Esophagus (tissue), 2 donors: ENCODE measurements at regions not wholly inside any gene's neighbourhood (a gene's known extent, or its start where the extent isn't known, plus 50 kb on each side); places are given as distances from the start of the nearest gene placed in this dataset.

Experiments
- H3K27ac ChIP-seq, 2 donors: one replicate each; pipeline ENCODE4 v1.5.1; 2013; ENCODE audit warnings: low read depth in 2 of 2, mild to moderate bottlenecking in 2 of 2, inconsistent platforms in 1 of 2, low read length in 1 of 2, moderate library complexity in 1 of 2
- H3K27me3 ChIP-seq, 2 donors: one replicate each; pipeline ENCODE4 v1.6.1; 2013; ENCODE audit warnings: low read length in 2 of 2, control low read depth in 1 of 2, mild to moderate bottlenecking in 1 of 2; ENCODE audit not compliant: insufficient read depth in 2 of 2, control insufficient read depth in 1 of 2
- H3K36me3 ChIP-seq, 2 donors: one replicate each; pipeline ENCODE4 v1.6.1; 2013; ENCODE audit warnings: low read length in 1 of 2; ENCODE audit not compliant: control insufficient read depth in 2 of 2, insufficient read depth in 2 of 2
- H3K4me1 ChIP-seq, 2 donors: one replicate each; pipeline ENCODE4 v1.6.1; 2013; ENCODE audit warnings: low read length in 1 of 2; ENCODE audit not compliant: control insufficient read depth in 2 of 2, insufficient read depth in 2 of 2
- H3K4me3 ChIP-seq, 2 donors: one replicate each; pipeline ENCODE4 v1.5.1; 2013; ENCODE audit warnings: low read length in 2 of 2, mild to moderate bottlenecking in 2 of 2, low read depth in 1 of 2, moderate library complexity in 1 of 2
- H3K9me3 ChIP-seq, 2 donors: one replicate each; pipeline ENCODE4 v1.6.1; 2013; ENCODE audit warnings: mild to moderate bottlenecking in 2 of 2, low read depth in 1 of 2, low read length in 1 of 2, moderate library complexity in 1 of 2; ENCODE audit not compliant: control insufficient read depth in 2 of 2, insufficient read depth in 1 of 2
- WGBS, 2 donors: extraction: QIAGEN DNeasy Blood & Tissue Kit; methylation state at CpG; one replicate each; pipeline ENCODE4 v1.1.7; 2013; 5-methylcytosine and 5-hydroxymethylcytosine counted together
- donor health status: healthy with polysubstance abuse.
- donor health status: Bipolar disorder and iron deficiency.

DNA sequence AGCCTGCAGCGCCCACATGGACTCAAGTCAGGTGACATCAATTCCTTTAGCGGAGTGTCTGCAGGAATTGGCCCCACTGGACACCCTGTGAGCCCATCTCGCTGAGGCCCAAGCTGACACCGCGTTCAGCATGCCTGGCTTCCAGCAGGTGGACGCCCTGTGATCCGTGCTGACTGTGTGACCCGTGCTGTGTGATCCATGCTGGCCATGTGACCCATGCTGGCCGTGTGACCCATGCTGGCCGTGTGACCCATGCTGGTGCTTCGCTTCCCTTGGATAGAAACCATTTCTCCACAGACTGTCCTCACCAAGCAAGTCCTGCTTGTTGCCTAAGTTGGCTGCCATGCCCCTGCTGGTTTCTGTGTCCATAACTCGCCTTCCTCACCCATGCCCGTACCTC is 392.1 kb downstream of the BRD1 start:
- Histone ChIP-seq H3K4me3 (no peak overlapping the region), H3K36me3 (no peaks in the 10 kb centered on the region), H3K27ac (no peak overlapping the region), H3K27me3 (peaks cover 0 to 2% of the 10 kb centered on the region in 2 donors), H3K4me1 (no peaks in the 10 kb centered on the region), H3K9me3 (peaks cover 0 to 17% of the 10 kb centered on the region in 2 donors)
- 81% methylated on average over 13 of the region's 13 CpGs for WGBS, 2 donors

DNA sequence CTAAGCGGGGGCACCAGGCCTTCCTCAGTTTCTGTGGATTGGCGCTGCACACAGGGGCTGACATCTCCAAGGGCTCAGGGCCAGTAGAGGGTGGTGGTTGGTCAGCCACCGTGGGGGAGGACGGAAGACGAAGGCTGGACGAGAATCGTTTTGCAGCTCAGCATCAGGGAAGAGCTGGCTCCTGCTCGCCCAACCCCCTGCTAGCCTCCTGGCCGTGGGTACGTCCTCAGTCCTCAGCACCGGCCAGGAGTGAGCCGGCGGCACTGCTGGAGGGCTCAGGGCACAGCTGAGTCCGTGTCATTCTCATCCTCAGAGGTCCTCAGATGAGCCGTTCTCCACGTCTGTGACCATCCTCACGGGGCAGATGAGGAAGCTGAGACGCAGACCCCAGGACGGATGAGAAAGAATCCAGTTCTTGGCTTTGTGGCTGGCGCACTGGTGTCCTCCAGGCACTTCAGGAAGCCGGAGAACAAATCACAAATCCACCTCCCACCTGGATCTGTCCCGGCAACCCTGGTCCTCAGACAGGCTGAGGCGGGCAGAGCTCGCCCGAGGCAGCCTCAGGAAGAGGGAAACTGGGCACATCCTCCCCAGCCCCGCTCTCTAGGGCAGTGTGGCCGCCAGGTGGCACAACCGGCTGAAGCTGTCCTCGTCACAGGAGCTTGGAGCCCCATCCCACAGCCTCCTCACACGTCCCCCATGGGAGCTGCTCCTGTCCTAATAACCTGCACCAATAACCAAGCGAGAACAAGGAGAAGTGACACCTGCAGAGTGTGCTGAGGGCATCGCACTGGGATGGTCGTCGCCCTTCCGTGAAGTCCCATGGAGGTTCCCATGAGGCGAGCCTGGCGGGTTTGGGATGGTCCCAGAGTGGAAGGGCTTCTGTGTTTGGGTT is 393.7 kb downstream of the BRD1 start:
- peaks cover 0 to 2% of the 10 kb centered on the region in 2 donors for H3K27me3 ChIP-seq
- no peaks in the 10 kb centered on the region for H3K36me3 ChIP-seq
- no peaks in the 10 kb centered on the region for H3K4me1 ChIP-seq
- H3K9me3 ChIP-seq = peaks cover 0 to 17% of the 10 kb centered on the region in 2 donors
- no peak overlapping the region for H3K27ac ChIP-seq
- 78 to 86% methylated on average over 37 of the region's 37 CpGs for WGBS, 2 donors
- H3K4me3 ChIP-seq = no peak overlapping the region

DNA sequence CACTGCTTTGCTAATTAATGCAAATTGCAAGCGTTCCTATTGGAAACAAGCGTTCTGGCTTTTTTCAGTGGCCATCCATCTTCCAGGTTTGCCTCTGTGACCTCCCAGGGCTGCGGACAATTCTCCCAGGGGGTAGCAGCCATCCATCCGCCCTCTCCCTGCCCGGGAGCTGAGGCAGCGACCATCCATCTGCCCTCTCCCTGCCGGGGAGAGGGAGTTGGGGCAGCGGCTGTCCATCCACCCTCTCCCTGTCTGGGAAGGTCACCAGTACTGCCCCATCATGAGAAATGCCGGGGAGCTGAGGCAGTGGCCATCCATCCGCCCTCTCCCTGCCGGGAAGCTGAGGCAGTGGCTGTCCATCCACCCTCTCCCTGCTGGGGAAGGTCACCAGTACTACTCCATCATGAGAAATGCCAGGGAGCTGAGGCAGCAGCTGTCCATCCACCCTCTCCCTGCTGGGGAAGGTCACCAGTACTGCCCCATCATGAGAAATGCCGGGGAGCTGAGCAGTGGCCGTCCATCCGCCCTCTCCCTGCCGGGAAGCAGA is 394.7 kb downstream of the BRD1 start:
- WGBS, 2 donors = 55 to 57% methylated on average over 11 to 15 of the region's 15 CpGs

DNA sequence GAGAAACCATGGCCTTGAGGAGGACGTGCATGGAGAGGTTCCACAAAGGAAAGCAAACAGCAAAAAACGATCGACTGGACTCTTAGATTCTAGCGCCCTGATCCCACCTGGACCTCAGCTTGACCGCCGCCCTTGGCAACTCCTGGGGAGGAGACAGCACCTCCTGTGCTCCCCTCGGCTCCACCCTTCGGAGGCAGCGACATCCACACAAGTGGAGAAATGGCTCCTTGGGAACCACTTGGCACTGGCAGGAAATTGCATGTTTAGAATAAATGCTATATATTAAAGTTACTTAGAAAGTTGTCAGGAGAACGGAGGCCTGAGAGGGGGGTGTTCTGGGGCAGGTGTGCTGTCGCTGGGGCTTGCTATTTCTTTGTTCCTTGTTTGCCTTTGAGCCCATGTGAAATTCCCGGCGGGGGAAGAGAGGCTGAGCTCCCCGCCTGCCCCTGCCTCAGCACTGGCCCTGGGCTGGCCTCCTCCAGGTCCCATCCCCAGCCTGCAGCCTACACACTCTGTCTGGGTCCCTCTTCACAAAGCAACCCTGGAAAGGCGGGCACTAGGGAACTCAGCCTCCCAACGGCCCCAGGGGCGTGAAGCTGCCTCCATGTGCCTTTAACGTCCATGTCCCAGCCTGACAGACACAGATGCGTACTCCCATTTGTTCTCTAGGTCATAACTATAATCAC is 395.3 kb downstream of the BRD1 start:
- H3K27me3 ChIP-seq = peaks cover 0 to 2% of the 10 kb centered on the region in 2 donors
- H3K4me3 ChIP-seq = no peak overlapping the region
- WGBS, 2 donors = 52 to 56% methylated on average over 19 of the region's 19 CpGs

More for the DNA sequence above, 394.7 kb downstream of the BRD1 start:
- no peak overlapping the region for H3K4me3 ChIP-seq
- H3K27ac ChIP-seq = no peak overlapping the region
- peaks cover 0 to 2% of the 10 kb centered on the region in 2 donors for H3K27me3 ChIP-seq
- no peaks in the 10 kb centered on the region for H3K36me3 ChIP-seq
- H3K9me3 ChIP-seq = peaks cover 0 to 17% of the 10 kb centered on the region in 2 donors
- H3K4me1 ChIP-seq = no peaks in the 10 kb centered on the region

DNA sequence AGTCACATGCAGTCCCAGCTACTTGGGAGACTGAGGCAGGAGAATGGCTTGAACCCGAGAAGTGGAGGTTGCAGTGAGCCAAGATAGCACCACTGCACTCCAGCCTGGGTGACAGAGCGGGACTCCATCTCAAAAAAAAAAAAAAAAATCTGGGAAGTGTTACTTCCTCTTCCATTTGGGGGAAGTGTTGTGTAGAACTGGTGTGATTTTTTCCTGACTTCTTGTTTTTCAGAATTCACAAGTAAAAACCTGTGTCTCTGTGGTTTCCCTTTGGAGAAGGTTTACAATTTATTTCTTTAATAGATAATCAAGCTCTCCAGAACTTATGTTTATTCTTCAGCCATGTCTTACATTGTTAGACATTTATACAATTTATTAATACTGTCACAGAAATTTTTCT is 396.1 kb downstream of the BRD1 start:
- H3K4me1 ChIP-seq = no peaks in the 10 kb centered on the region
- peaks cover 0 to 2% of the 10 kb centered on the region in 2 donors for H3K27me3 ChIP-seq
- H3K4me3 ChIP-seq = no peak overlapping the region
- no peaks in the 10 kb centered on the region for H3K36me3 ChIP-seq
- WGBS, 2 donors = 78 to 82% methylated on average over 2 of the region's 2 CpGs
- no peak overlapping the region for H3K27ac ChIP-seq
- H3K9me3 ChIP-seq = peaks cover 0 to 22% of the 10 kb centered on the region in 2 donors

More for the DNA sequence above, 395.3 kb downstream of the BRD1 start:
- no peaks in the 10 kb centered on the region for H3K36me3 ChIP-seq
- H3K27ac ChIP-seq = no peak overlapping the region
- no peaks in the 10 kb centered on the region for H3K4me1 ChIP-seq
- H3K9me3 ChIP-seq = peaks cover 0 to 18% of the 10 kb centered on the region in 2 donors

DNA sequence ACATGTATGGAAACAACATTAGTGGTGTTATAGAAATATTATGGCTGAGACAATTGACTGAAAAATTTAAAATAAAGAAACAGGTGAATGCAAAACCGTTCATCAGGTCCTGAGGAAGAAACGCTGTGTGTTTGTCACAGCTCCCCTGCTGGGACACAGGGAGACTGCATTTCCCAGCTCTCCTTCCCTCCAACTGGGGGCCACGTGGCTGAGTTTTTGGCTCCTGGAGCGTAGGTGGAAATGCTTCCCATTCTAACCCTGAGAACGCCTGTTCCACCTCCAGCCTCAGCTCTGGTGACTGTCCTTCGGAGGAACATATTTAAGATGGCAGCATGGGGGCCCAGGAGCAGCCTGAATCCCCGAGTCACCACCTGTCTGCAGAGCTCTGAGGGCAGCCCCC is 398.6 kb downstream of the BRD1 start:
- H3K9me3 ChIP-seq = peaks cover 0 to 12% of the 10 kb centered on the region in 2 donors
- H3K27me3 ChIP-seq = peaks cover 0 to 2% of the 10 kb centered on the region in 2 donors
- H3K27ac ChIP-seq = no peak overlapping the region
- H3K36me3 ChIP-seq = no peaks in the 10 kb centered on the region
- WGBS, 2 donors = 49 to 53% methylated on average over 7 of the region's 7 CpGs
- H3K4me1 ChIP-seq = no peaks in the 10 kb centered on the region
- no peak overlapping the region for H3K4me3 ChIP-seq

DNA sequence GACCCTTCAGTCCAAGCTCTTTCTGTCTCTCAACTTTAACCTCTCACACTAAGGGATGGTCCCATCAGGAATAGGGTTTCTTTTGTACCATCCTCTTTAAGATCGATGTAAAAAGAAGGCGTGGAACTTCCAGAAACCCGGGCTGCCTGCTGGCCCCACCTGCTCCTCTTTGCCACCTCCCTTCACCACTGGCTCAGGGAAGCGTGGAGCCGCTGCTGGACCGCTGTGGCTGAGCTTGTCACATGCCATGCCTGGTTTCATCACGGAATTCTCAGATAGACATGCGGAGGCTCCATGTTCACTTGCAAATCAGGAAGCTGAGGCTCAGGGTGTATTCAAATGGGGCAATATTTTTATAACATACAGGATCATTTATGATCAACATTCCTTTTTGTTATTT is 399.7 kb downstream of the BRD1 start:
- H3K9me3 ChIP-seq = peaks cover 0 to 5% of the 10 kb centered on the region in 2 donors
- H3K4me1 ChIP-seq = no peaks in the 10 kb centered on the region
- no peaks in the 10 kb centered on the region for H3K36me3 ChIP-seq
- 89 to 90% methylated on average over 8 of the region's 8 CpGs for WGBS, 2 donors
- H3K27me3 ChIP-seq = peaks cover 0 to 2% of the 10 kb centered on the region in 2 donors
- H3K27ac ChIP-seq = no peak overlapping the region
- no peak overlapping the region for H3K4me3 ChIP-seq

DNA sequence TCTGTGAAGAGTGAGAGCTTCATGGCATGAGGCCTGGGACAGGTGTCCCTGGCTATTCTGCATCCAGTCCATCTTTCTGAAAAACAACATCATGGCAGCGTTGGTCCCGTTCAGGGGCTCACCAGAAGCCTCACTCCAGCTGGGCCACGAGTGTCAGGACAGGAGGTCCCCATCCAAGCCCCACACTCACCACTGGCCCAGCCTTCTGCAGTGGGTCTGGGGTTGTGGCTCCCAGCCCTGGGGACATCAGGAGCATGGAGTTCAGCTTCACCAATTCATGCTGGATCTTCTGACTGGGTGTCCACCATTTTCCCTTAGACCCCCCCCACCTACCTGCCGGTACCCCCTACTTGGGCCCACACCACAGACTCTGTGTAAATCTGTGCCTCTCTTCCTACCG is 400.3 kb downstream of the BRD1 start:
- Histone ChIP-seq H3K9me3 (peaks cover 0 to 5% of the 10 kb centered on the region in 2 donors), H3K4me3 (no peak overlapping the region), H3K36me3 (no peaks in the 10 kb centered on the region), H3K4me1 (no peaks in the 10 kb centered on the region), H3K27me3 (no peaks in the 10 kb centered on the region), H3K27ac (no peak overlapping the region)
- 74 to 81% methylated on average over 5 of the region's 5 CpGs for WGBS, 2 donors

DNA sequence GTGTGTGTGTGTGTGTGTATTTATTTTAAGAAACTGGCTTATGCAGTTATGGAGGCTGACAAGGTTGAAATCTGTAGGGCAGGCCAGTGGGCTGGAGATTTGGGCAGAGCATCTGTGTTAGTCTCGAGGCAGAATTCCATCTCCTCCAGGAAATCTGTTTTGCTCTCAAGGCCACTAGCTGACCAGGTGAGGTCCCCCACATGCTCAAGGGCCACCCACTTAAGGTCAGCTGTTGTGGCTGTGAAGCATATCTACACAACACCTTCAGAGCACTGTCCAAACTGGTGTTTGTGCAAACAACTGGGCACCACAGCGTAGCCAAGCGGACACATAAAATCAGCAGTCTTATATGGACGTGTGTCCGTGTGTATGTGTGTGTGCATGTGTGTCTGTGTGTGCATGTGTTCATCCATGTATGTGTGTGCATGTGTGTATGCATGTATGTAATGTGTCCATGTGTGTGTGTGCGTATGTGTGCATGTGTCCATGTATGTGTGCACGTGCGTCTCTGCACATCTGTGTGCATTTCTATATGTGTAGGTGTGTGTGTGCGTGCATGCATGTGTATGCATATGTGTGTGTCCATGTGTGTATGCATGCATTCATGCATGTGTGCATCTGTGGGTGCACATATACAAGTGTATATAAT is 400.9 kb downstream of the BRD1 start:
- Histone ChIP-seq H3K27ac (no peak overlapping the region), H3K4me1 (no peaks in the 10 kb centered on the region), H3K4me3 (no peak overlapping the region), H3K36me3 (no peaks in the 10 kb centered on the region), H3K27me3 (no peaks in the 10 kb centered on the region), H3K9me3 (peaks cover 0 to 5% of the 10 kb centered on the region in 2 donors)
- 87% methylated on average over 9 of the region's 9 CpGs for WGBS, 2 donors
